Mesenchymal stem cell (in vitro differentiated cells and primary cell): ENCODE measurements at regions not wholly inside any gene's neighbourhood (a gene's known extent, or its start where the extent isn't known, plus 50 kb on each side); places are given as distances from the start of the nearest gene placed in this dataset.

Experiments
- DNase-seq: peaks from one replicate; pipeline ENCODE4 v3.0.0-alpha.2; 2013
- H2AFZ ChIP-seq: one replicate; pipeline ENCODE4 v1.6.1; 2013; ENCODE audit warnings: low read depth, mild to moderate bottlenecking, control low read depth, inconsistent platforms, low read length, moderate library complexity
- H2AK5ac ChIP-seq: 2 replicates; pipeline ENCODE4 v1.6.1; 2013; ENCODE audit warnings: low read length, moderate library complexity, mild to moderate bottlenecking, inconsistent platforms; ENCODE audit not compliant: severe bottlenecking
- H2BK120ac ChIP-seq: one replicate; pipeline ENCODE4 v1.6.1; 2013; ENCODE audit warnings: low read depth, mild to moderate bottlenecking, inconsistent platforms, low read length, moderate library complexity
- H2BK12ac ChIP-seq, 2 experiments: one replicate each; pipeline ENCODE4 v1.6.1; 2013; ENCODE audit warnings: inconsistent platforms in 2 of 2, low read length in 2 of 2, mild to moderate bottlenecking in 2 of 2, moderate library complexity in 2 of 2, control low read depth in 1 of 2
- H2BK15ac ChIP-seq: one replicate; pipeline ENCODE4 v1.6.1; 2013; ENCODE audit warnings: mild to moderate bottlenecking, low read depth, inconsistent platforms; ENCODE audit not compliant: poor library complexity, severe bottlenecking
- H2BK5ac ChIP-seq: 2 replicates; pipeline ENCODE4 v1.6.1; 2013; ENCODE audit warnings: low read depth, mild to moderate bottlenecking, low read length, control low read depth, inconsistent platforms; ENCODE audit not compliant: poor library complexity, severe bottlenecking
- H3K14ac ChIP-seq, 2 experiments: one replicate each; pipeline ENCODE4 v1.6.1; 2013; ENCODE audit warnings: inconsistent platforms in 2 of 2, low read length in 2 of 2, control low read depth in 1 of 2, mild to moderate bottlenecking in 1 of 2, moderate library complexity in 1 of 2
- H3K18ac ChIP-seq, 2 experiments: one replicate each; pipeline ENCODE4 v1.6.1; 2013; ENCODE audit warnings: inconsistent platforms in 2 of 2, low read length in 2 of 2, control low read depth in 1 of 2, low read depth in 1 of 2, mild to moderate bottlenecking in 1 of 2
- H3K23ac ChIP-seq, 2 experiments: one replicate each; pipeline ENCODE4 v1.6.1; 2013; ENCODE audit warnings: inconsistent platforms in 2 of 2, low read length in 2 of 2, mild to moderate bottlenecking in 2 of 2, moderate library complexity in 2 of 2, control low read depth in 1 of 2
- H3K27ac ChIP-seq: 2 replicates; pipeline ENCODE4 v1.5.1; 2013; ENCODE audit warnings: mild to moderate bottlenecking, moderate library complexity, low read length, control low read depth, inconsistent platforms; ENCODE audit not compliant: poor library complexity, severe bottlenecking
- H3K27me3 ChIP-seq, 2 experiments: 2 replicates each; pipeline versions ENCODE4 v1.6.1 to v1.7.0; 2013; ENCODE audit warnings: low read length in 2 of 2, mild to moderate bottlenecking in 2 of 2, moderate library complexity in 2 of 2, control low read depth in 1 of 2, inconsistent platforms in 1 of 2; ENCODE audit not compliant: control insufficient read depth in 1 of 2, insufficient read depth in 1 of 2
- H3K36me3 ChIP-seq, 2 experiments: 2 replicates each; pipeline versions ENCODE4 v1.6.1 to v1.7.0; 2013; ENCODE audit warnings: low read length in 2 of 2, control low read depth in 1 of 2, inconsistent platforms in 1 of 2, low read depth in 1 of 2, mild to moderate bottlenecking in 1 of 2; ENCODE audit not compliant: insufficient read depth in 2 of 2, control insufficient read depth in 1 of 2
- H3K4ac ChIP-seq, 2 experiments: one replicate each; pipeline ENCODE4 v1.6.1; 2013; ENCODE audit warnings: inconsistent platforms in 2 of 2, low read length in 2 of 2, mild to moderate bottlenecking in 2 of 2, moderate library complexity in 2 of 2, control low read depth in 1 of 2, low read depth in 1 of 2
- H3K4me1 ChIP-seq: 2 replicates; pipeline ENCODE4 v1.6.1; 2013; ENCODE audit warnings: low read depth, low read length, control low read depth; ENCODE audit not compliant: control insufficient read depth, insufficient read depth
- H3K4me2 ChIP-seq: 2 replicates; pipeline ENCODE4 v1.6.1; 2013; ENCODE audit warnings: low read length, mild to moderate bottlenecking, inconsistent platforms; ENCODE audit not compliant: poor library complexity, severe bottlenecking
- H3K4me3 ChIP-seq, 2 experiments: 2 replicates each; pipeline versions ENCODE4 v1.5.1 to v1.7.0; 2013; ENCODE audit warnings: low read length in 2 of 2, mild to moderate bottlenecking in 2 of 2, control low read depth in 1 of 2, low read depth in 1 of 2; ENCODE audit not compliant: insufficient read depth in 1 of 2
- H3K79me1 ChIP-seq: replicated peaks from 2 replicates; pipeline ENCODE4 v1.6.1; 2013; ENCODE audit warnings: mild to moderate bottlenecking, control low read depth, low read length, inconsistent platforms; ENCODE audit not compliant: poor library complexity, severe bottlenecking
- H3K9ac ChIP-seq: 2 replicates; pipeline ENCODE4 v1.7.0; 2013; ENCODE audit warnings: mild to moderate bottlenecking, low read length, moderate library complexity
- H3K9me3 ChIP-seq: 2 replicates; pipeline ENCODE4 v1.7.0; 2013; ENCODE audit warnings: mild to moderate bottlenecking, low read length; ENCODE audit not compliant: control insufficient read depth
- H4K8ac ChIP-seq: one replicate; pipeline ENCODE4 v1.6.1; 2013; ENCODE audit warnings: inconsistent platforms, mild to moderate bottlenecking, low read length, moderate library complexity
- H4K91ac ChIP-seq: one replicate; pipeline ENCODE4 v1.6.1; 2013; ENCODE audit warnings: mild to moderate bottlenecking, low read length, inconsistent platforms
- WGBS: methylation state at CpG from one replicate; pipeline ENCODE4 v1.1.7; 2013; ENCODE audit warnings: mixed read lengths; 5-methylcytosine and 5-hydroxymethylcytosine counted together

GRCh38 chr11:64469288-64469687 is 86.5 kb upstream of the SLC22A11 start:
- no peak overlapping the region for H2AK5ac ChIP-seq
- no peak for DNase-seq
- peaks cover 27 to 64% of the 10 kb centered on the region in 2 experiments for H3K27me3 ChIP-seq
- no peak overlapping the region for H2BK120ac ChIP-seq
- no peak overlapping the region for H3K9ac ChIP-seq
- WGBS, result 73% methylated on average over 5 of the region's 5 CpGs
- no peaks in the 10 kb centered on the region for H3K36me3 ChIP-seq
- H4K8ac ChIP-seq, result no peak overlapping the region
- no peak overlapping the region for H3K23ac ChIP-seq
- no peak overlapping the region for H2BK12ac ChIP-seq
- no peak overlapping the region for H4K91ac ChIP-seq
- H3K79me1 ChIP-seq, result no peaks in the 10 kb centered on the region
- no peak overlapping the region for H3K4ac ChIP-seq
- no peaks in the 10 kb centered on the region for H3K4me1 ChIP-seq
- no peak overlapping the region for H3K14ac ChIP-seq
- H2BK15ac ChIP-seq, result no peak overlapping the region
- no peak overlapping the region for H2AFZ ChIP-seq
- H3K4me3 ChIP-seq, result no peak overlapping the region
- H3K18ac ChIP-seq, result no peak overlapping the region
- H3K27ac ChIP-seq, result no peak overlapping the region
- H3K4me2 ChIP-seq, result no peak overlapping the region
- peaks cover 3% of the 10 kb centered on the region for H3K9me3 ChIP-seq
- H2BK5ac ChIP-seq, result no peak overlapping the region

GRCh38 chr11:64472593-64473455 is 82.9 kb upstream of the SLC22A11 start:
- Histone ChIP-seq H3K4ac (no peak overlapping the region), H2BK15ac (no peak overlapping the region), H3K79me1 (no peaks in the 10 kb centered on the region), H4K91ac (no peak overlapping the region), H3K27ac (no peak overlapping the region), H3K4me3 (no peak overlapping the region), H3K4me1 (no peaks in the 10 kb centered on the region), H2AK5ac (no peak overlapping the region), H3K36me3 (no peaks in the 10 kb centered on the region), H3K9me3 (peaks cover 3% of the 10 kb centered on the region), H2BK12ac (no peak overlapping the region), H3K9ac (no peak overlapping the region), H3K4me2 (no peak overlapping the region), H3K27me3 (peaks cover 46 to 92% of the 10 kb centered on the region in 2 experiments), H2AFZ (no peak overlapping the region), H2BK5ac (no peak overlapping the region), H2BK120ac (no peak overlapping the region), H3K23ac (no peak overlapping the region), H4K8ac (no peak overlapping the region), H3K18ac (no peak overlapping the region), H3K14ac (no peak overlapping the region)
- DNase-seq, result no peak
- WGBS, result 79% methylated on average over 10 of the region's 10 CpGs

- no peaks in the 10 kb centered on the region for H3K36me3 ChIP-seq
- DNase-seq, result no peak
- no peak overlapping the region for H2BK5ac ChIP-seq
- no peak overlapping the region for H2BK12ac ChIP-seq
- H4K91ac ChIP-seq, result no peak overlapping the region
- no peak overlapping the region for H2BK15ac ChIP-seq
- no peak overlapping the region for H3K4me2 ChIP-seq
- no peak overlapping the region for H3K18ac ChIP-seq
- H3K27ac ChIP-seq, result no peak overlapping the region
- peaks cover 47 to 91% of the 10 kb centered on the region in 2 experiments for H3K27me3 ChIP-seq
- H3K79me1 ChIP-seq, result no peaks in the 10 kb centered on the region
- no peak overlapping the region for H3K23ac ChIP-seq
- no peak overlapping the region for H2BK120ac ChIP-seq
- H2AFZ ChIP-seq, result no peak overlapping the region
- no peak overlapping the region for H2AK5ac ChIP-seq
- H3K14ac ChIP-seq, result no peak overlapping the region
- no peak overlapping the region for H3K9ac ChIP-seq
- no peak overlapping the region for H4K8ac ChIP-seq
- no peak overlapping the region for H3K4me3 ChIP-seq
- H3K4me1 ChIP-seq, result no peaks in the 10 kb centered on the region
- H3K9me3 ChIP-seq, result peaks cover 7% of the 10 kb centered on the region
- WGBS, result 89% methylated on average over 11 of the region's 11 CpGs
- H3K4ac ChIP-seq, result no peak overlapping the region
Measured at GRCh38 chr11:64474680-64475079, 81.1 kb upstream of the SLC22A11 start.

GRCh38 chr11:64475145-64475544 is 80.6 kb upstream of the SLC22A11 start:
- Histone ChIP-seq H2AFZ (no peak overlapping the region), H3K4ac (no peak overlapping the region), H2BK12ac (no peak overlapping the region), H3K4me2 (no peak overlapping the region), H2BK120ac (no peak overlapping the region), H3K18ac (no peak overlapping the region), H3K9ac (no peak overlapping the region), H2BK5ac (no peak overlapping the region), H3K36me3 (no peaks in the 10 kb centered on the region), H2AK5ac (no peak overlapping the region), H3K27ac (no peak overlapping the region), H3K27me3 (peaks cover 44 to 86% of the 10 kb centered on the region in 2 experiments), H2BK15ac (no peak overlapping the region), H4K91ac (no peak overlapping the region), H3K79me1 (no peaks in the 10 kb centered on the region), H3K23ac (no peak overlapping the region), H4K8ac (no peak overlapping the region), H3K14ac (no peak overlapping the region), H3K4me3 (no peak overlapping the region), H3K9me3 (peaks cover 7% of the 10 kb centered on the region), H3K4me1 (no peaks in the 10 kb centered on the region)
- no peak for DNase-seq
- WGBS, result 92% methylated on average over 11 of the region's 11 CpGs
